H1 (cell line): ENCODE measurements at regions not wholly inside any gene's neighbourhood (a gene's known extent, or its start where the extent isn't known, plus 50 kb on each side); places are given as distances from the start of the nearest gene placed in this dataset.

Experiments
- CHD1 ChIP-seq: IDR thresholded peaks from 2 replicates; pipeline ENCODE4 v1.6.1; 2012; ENCODE audit warnings: low read depth, low read length, improper control_type of control experiment
- EP300 ChIP-seq, 2 experiments: IDR thresholded peaks; 1 replicate in 1 of 2; 2 replicates in 1 of 2; pipeline ENCODE4 v1.6.1; 2011 to 2012; ENCODE audit warnings: low read depth in 2 of 2, low read length in 2 of 2, mild to moderate bottlenecking in 2 of 2, borderline replicate concordance in 1 of 2, inconsistent platforms in 1 of 2, moderate library complexity in 1 of 2
- JUN ChIP-seq: IDR thresholded peaks from 2 replicates; pipeline ENCODE4 v1.6.1; 2011; ENCODE audit warnings: low read depth, mild to moderate bottlenecking, improper control_type of control experiment, low read length
- POLR2A ChIP-seq, 2 experiments: IDR thresholded peaks; 1 replicate in 1 of 2; 2 replicates in 1 of 2; pipeline ENCODE4 v1.6.1; 2011; ENCODE audit warnings: low read depth in 2 of 2, low read length in 2 of 2, mild to moderate bottlenecking in 2 of 2; ENCODE audit errors: control extremely low read depth in 1 of 2
- SUZ12 ChIP-seq: fragments of 200-600 bp; sonication (generic); IDR thresholded peaks from 2 replicates; pipeline ENCODE4 v1.6.1; 2012; ENCODE audit warnings: mild to moderate bottlenecking, inconsistent platforms, low read length, moderate library complexity, mixed read lengths
- YY1 ChIP-seq: IDR thresholded peaks from 2 replicates; pipeline ENCODE4 v1.6.1; 2011; ENCODE audit warnings: low read depth, mild to moderate bottlenecking, low read length
- ZNF274 ChIP-seq: IDR thresholded peaks from 2 replicates; pipeline ENCODE4 v1.7.0; 2012; ENCODE audit warnings: low read length, borderline replicate concordance; ENCODE audit errors: extremely low read depth
- TF ChIP-seq, protein P1 (sequence below), 3 experiments: IDR thresholded peaks; 1 replicate in 2 of 3; 2 replicates in 1 of 3; pipeline versions ENCODE4 v1.5.1 to v1.6.1; 2011; ENCODE audit warnings: low read length in 3 of 3, mild to moderate bottlenecking in 3 of 3, inconsistent platforms in 2 of 3, low read depth in 1 of 3, moderate library complexity in 1 of 3; ENCODE audit not compliant: insufficient read depth in 1 of 3; ENCODE audit errors: control extremely low read depth in 1 of 3

- TF ChIP-seq ZNF274, result no peak
- TF ChIP-seq, protein P1, sequence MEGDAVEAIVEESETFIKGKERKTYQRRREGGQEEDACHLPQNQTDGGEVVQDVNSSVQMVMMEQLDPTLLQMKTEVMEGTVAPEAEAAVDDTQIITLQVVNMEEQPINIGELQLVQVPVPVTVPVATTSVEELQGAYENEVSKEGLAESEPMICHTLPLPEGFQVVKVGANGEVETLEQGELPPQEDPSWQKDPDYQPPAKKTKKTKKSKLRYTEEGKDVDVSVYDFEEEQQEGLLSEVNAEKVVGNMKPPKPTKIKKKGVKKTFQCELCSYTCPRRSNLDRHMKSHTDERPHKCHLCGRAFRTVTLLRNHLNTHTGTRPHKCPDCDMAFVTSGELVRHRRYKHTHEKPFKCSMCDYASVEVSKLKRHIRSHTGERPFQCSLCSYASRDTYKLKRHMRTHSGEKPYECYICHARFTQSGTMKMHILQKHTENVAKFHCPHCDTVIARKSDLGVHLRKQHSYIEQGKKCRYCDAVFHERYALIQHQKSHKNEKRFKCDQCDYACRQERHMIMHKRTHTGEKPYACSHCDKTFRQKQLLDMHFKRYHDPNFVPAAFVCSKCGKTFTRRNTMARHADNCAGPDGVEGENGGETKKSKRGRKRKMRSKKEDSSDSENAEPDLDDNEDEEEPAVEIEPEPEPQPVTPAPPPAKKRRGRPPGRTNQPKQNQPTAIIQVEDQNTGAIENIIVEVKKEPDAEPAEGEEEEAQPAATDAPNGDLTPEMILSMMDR (IDR thresholded peaks at IDR 0.05; ENCODE audit: control extremely low read depth in 1 of 3, insufficient read depth in 1 of 3, low read depth in 1 of 3, low read length in 3 of 3), result no peak
- TF ChIP-seq YY1, result no peak
- TF ChIP-seq POLR2A (IDR thresholded peaks at IDR 0.05; ENCODE audit: control extremely low read depth in 1 of 2, low read depth in 2 of 2, low read length in 2 of 2), result no peak
- TF ChIP-seq EP300 (IDR thresholded peaks at IDR 0.05; ENCODE audit: borderline replicate concordance in 1 of 2, low read depth in 2 of 2, low read length in 2 of 2), result no peak
- TF ChIP-seq CHD1, result no peak
- no peak for TF ChIP-seq SUZ12
- TF ChIP-seq JUN, result no peak
Measured at GRCh38 chr11:98180511-98180910, 840.2 kb upstream of the CNTN5 start.
